Vagina (tissue), 2 donors: ENCODE measurements at regions not wholly inside any gene's neighbourhood (a gene's known extent, or its start where the extent isn't known, plus 50 kb on each side); places are given as distances from the start of the nearest gene placed in this dataset.

Experiments
- POLR2A ChIP-seq, 2 donors: fragments of 450-650 bp; IDR thresholded peaks; one replicate each; pipeline ENCODE4 v1.6.1; 2017; ENCODE audit warnings: antibody characterized with exemption in 2 of 2, mild to moderate bottlenecking in 2 of 2, moderate library complexity in 2 of 2
- POLR2AphosphoS5 ChIP-seq, 2 donors: sonication (generic); formaldehyde crosslinking; IDR thresholded peaks; one replicate each; pipeline ENCODE4 v1.9.0; 2017; ENCODE audit warnings: antibody characterized with exemption in 2 of 2, mild to moderate bottlenecking in 2 of 2, low read depth in 1 of 2; ENCODE audit not compliant: insufficient read depth in 1 of 2
- TF ChIP-seq, protein P1 (sequence below), 3 experiments: fragments of 450-650 bp in 2 of 3; fragments of 200-600 bp in 1 of 3; sonication (generic) in 1 of 3; IDR thresholded peaks; one replicate each; pipeline ENCODE4 v1.5.1; 2017 to 2019; ENCODE audit warnings: antibody characterized with exemption in 3 of 3, mild to moderate bottlenecking in 2 of 3, moderate library complexity in 2 of 3

GRCh38 chr16:35411156-35411555 lies 1951.7 kb downstream of the TP53TG3F start:
- TF ChIP-seq, protein P1, sequence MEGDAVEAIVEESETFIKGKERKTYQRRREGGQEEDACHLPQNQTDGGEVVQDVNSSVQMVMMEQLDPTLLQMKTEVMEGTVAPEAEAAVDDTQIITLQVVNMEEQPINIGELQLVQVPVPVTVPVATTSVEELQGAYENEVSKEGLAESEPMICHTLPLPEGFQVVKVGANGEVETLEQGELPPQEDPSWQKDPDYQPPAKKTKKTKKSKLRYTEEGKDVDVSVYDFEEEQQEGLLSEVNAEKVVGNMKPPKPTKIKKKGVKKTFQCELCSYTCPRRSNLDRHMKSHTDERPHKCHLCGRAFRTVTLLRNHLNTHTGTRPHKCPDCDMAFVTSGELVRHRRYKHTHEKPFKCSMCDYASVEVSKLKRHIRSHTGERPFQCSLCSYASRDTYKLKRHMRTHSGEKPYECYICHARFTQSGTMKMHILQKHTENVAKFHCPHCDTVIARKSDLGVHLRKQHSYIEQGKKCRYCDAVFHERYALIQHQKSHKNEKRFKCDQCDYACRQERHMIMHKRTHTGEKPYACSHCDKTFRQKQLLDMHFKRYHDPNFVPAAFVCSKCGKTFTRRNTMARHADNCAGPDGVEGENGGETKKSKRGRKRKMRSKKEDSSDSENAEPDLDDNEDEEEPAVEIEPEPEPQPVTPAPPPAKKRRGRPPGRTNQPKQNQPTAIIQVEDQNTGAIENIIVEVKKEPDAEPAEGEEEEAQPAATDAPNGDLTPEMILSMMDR (IDR thresholded peaks at IDR 0.05) = no peak
- TF ChIP-seq POLR2AphosphoS5 (IDR thresholded peaks at IDR 0.05; ENCODE audit: insufficient read depth in 1 of 2, low read depth in 1 of 2) (no peak), POLR2A (IDR thresholded peaks at IDR 0.05) (no peak)
